ENCODE measurements at regions not wholly inside any gene's neighbourhood (a gene's known extent, or its start where the extent isn't known, plus 50 kb on each side); places are given as distances from the start of the nearest gene placed in this dataset.
"Not testable (repeated sequence)": the region's sequence is repeated elsewhere in the genome, so short reads cannot be mapped to it uniquely, and the experiment has no call there.

GRCh38 chr1:198950036-198950435 is 311.2 kb downstream of the PTPRC start:
- H3K27ac ChIP-seq = no peak overlapping the region
- no peak for TF ChIP-seq CTCF (IDR thresholded peaks at IDR 0.05)
- H3K9me3 ChIP-seq = peaks cover 0 to 7% of the 10 kb centered on the region in 2 donors
- H3K36me3 ChIP-seq = no peaks in the 10 kb centered on the region
- H3K4me3 ChIP-seq = no peak overlapping the region
- DNase-seq (ENCODE audit: low spot score) = no peak
- no peaks in the 10 kb centered on the region for H3K27me3 ChIP-seq
- H3K4me1 ChIP-seq = no peaks in the 10 kb centered on the region

- Histone ChIP-seq H3K9me3 (peaks cover 0 to 16% of the 10 kb centered on the region in 2 donors), H3K36me3 (no peaks in the 10 kb centered on the region), H3K4me3 (no peak overlapping the region), H3K27me3 (no peaks in the 10 kb centered on the region), H3K4me1 (no peaks in the 10 kb centered on the region), H3K27ac (no peak overlapping the region)
- no peak for TF ChIP-seq CTCF (IDR thresholded peaks at IDR 0.05)
- DNase-seq (ENCODE audit: low spot score) = no peak
Measured at GRCh38 chr1:198955085-198955484, 316.2 kb downstream of the PTPRC start.

GRCh38 chr1:198957044-198957443 is 318.2 kb downstream of the PTPRC start:
- no peak for DNase-seq (ENCODE audit: low spot score)
- H3K9me3 ChIP-seq = peaks cover 0 to 19% of the 10 kb centered on the region in 2 donors

GRCh38 chr1:198959032-198959431 is 320.2 kb downstream of the PTPRC start:
- Histone ChIP-seq H3K36me3 (no peaks in the 10 kb centered on the region), H3K4me3 (no peak overlapping the region), H3K27me3 (no peaks in the 10 kb centered on the region), H3K9me3 (peaks cover 0 to 26% of the 10 kb centered on the region in 2 donors), H3K27ac (no peak overlapping the region), H3K4me1 (no peaks in the 10 kb centered on the region)
- no peak for TF ChIP-seq CTCF (IDR thresholded peaks at IDR 0.05)
- DNase-seq (ENCODE audit: low spot score) = no peak

More at GRCh38 chr1:198957044-198957443, 318.2 kb downstream of the PTPRC start:
- Histone ChIP-seq H3K36me3 (no peaks in the 10 kb centered on the region), H3K27ac (no peak overlapping the region), H3K27me3 (no peaks in the 10 kb centered on the region), H3K4me1 (no peaks in the 10 kb centered on the region), H3K4me3 (no peak overlapping the region)
- no peak for TF ChIP-seq CTCF (IDR thresholded peaks at IDR 0.05)

- no peak for DNase-seq (ENCODE audit: low spot score)
- no peaks in the 10 kb centered on the region for H3K4me1 ChIP-seq
- no peak overlapping the region for H3K27ac ChIP-seq
- no peak overlapping the region for H3K4me3 ChIP-seq
- no peak for TF ChIP-seq CTCF (IDR thresholded peaks at IDR 0.05)
- H3K27me3 ChIP-seq = no peaks in the 10 kb centered on the region
- H3K9me3 ChIP-seq = peaks cover 0 to 23% of the 10 kb centered on the region in 2 donors
- no peaks in the 10 kb centered on the region for H3K36me3 ChIP-seq
Measured at GRCh38 chr1:198959676-198960075, 320.8 kb downstream of the PTPRC start.

- not testable (repeated sequence) for H3K4me1 ChIP-seq; H3K27me3 ChIP-seq; H3K27ac ChIP-seq; DNase-seq (ENCODE audit: low spot score); H3K4me3 ChIP-seq; H3K36me3 ChIP-seq
- H3K9me3 ChIP-seq = peaks cover 0 to 10% of the 10 kb centered on the region in 2 donors
Measured at GRCh38 chr1:198963796-198964195, 325.0 kb downstream of the PTPRC start.

All from right atrium auricular region (tissue), 2 donors.